Calu3 (cell line): ENCODE measurements at regions not wholly inside any gene's neighbourhood (a gene's known extent, or its start where the extent isn't known, plus 50 kb on each side); places are given as distances from the start of the nearest gene placed in this dataset.

ENCODE experiments used
- BruUV-seq: library from RNA; stranded (reverse); fragments of 400-500 nt; replicated peaks from 2 replicates; lab custom pipeline; 2021; lab: Mats Ljungman, UMichigan
- CTCF ChIA-PET: fragments of 300-600 bp; sonication (Branson Sonifier 250); formaldehyde crosslinking; loops from one replicate; lab custom pipeline; 2022; ENCODE audit warnings: antibody characterized with exemption; lab: Charles Lee
- DNase-seq: peaks from one replicate; pipeline ENCODE4 v3.0.0; 2022
- H3K27ac Mint-ChIP-seq: one replicate; pipeline ENCODE4 v1.8.0; 2022; ENCODE audit warnings: mixed read lengths; ENCODE audit not compliant: unreplicated experiment
- H3K27me3 Mint-ChIP-seq: one replicate; pipeline ENCODE4 v1.8.0; 2022; ENCODE audit warnings: mixed read lengths; ENCODE audit not compliant: unreplicated experiment
- H3K36me3 Mint-ChIP-seq: one replicate; pipeline ENCODE4 v1.8.0; 2022; ENCODE audit warnings: mild to moderate bottlenecking, moderate library complexity, mixed read lengths; ENCODE audit not compliant: insufficient read depth, unreplicated experiment
- H3K4me1 Mint-ChIP-seq: one replicate; pipeline ENCODE4 v1.8.0; 2022; ENCODE audit warnings: mild to moderate bottlenecking, low read depth, mixed read lengths; ENCODE audit not compliant: unreplicated experiment
- H3K4me3 Mint-ChIP-seq: one replicate; pipeline ENCODE4 v1.8.0; 2022; ENCODE audit warnings: mild to moderate bottlenecking, low read depth, moderate library complexity, mixed read lengths; ENCODE audit not compliant: unreplicated experiment
- H3K9me3 Mint-ChIP-seq: one replicate; pipeline ENCODE4 v1.8.0; 2022; ENCODE audit warnings: low read depth, mixed read lengths; ENCODE audit not compliant: unreplicated experiment
- intact Hi-C: fragments of 100-400 bp; cut with micrococcal nuclease; formaldehyde crosslinking; loops from one replicate; pipeline ENCODE4 v1.10.0; 2022; ENCODE audit not compliant: unreplicated experiment
- TF ChIP-seq, protein P1 (sequence below): fragments of 200-600 bp; IDR thresholded peaks from one replicate; pipeline ENCODE4 v1.8.0; 2022; ENCODE audit warnings: antibody characterized with exemption; ENCODE audit not compliant: unreplicated experiment

DNA sequence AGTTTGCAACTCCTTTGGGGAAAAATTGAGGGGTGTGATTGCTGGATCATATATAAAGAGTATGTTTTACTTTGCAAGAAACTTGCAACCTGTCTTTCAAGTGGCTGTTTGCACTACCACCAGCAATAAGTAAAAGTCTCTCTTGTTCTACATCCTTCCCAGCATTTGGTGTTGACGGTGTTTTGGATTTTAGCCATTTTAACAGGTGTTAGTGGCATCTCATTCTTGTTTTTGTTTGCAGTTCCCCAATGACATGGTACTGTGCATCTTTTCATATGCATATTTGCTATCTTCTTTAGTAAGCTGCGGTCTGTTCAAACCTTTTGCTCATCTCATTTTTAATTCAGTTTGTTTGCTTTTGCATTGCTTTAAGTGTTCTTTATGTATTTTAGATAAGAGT lies 535.5 kb downstream of the LRRIQ3 start:
- CTCF ChIA-PET: no interaction called here
- no peak for DNase-seq
- BruUV-seq: no TSS peak
- Mint-ChIP-seq H3K36me3 (no peaks in the 10 kb centered on the region), H3K27ac (no peak overlapping the region), H3K9me3 (peaks cover 7% of the 10 kb centered on the region), H3K4me1 (no peaks in the 10 kb centered on the region), H3K27me3 (no peaks in the 10 kb centered on the region), H3K4me3 (no peak overlapping the region)
- intact Hi-C loops: no loop called here
- TF ChIP-seq, protein P1, sequence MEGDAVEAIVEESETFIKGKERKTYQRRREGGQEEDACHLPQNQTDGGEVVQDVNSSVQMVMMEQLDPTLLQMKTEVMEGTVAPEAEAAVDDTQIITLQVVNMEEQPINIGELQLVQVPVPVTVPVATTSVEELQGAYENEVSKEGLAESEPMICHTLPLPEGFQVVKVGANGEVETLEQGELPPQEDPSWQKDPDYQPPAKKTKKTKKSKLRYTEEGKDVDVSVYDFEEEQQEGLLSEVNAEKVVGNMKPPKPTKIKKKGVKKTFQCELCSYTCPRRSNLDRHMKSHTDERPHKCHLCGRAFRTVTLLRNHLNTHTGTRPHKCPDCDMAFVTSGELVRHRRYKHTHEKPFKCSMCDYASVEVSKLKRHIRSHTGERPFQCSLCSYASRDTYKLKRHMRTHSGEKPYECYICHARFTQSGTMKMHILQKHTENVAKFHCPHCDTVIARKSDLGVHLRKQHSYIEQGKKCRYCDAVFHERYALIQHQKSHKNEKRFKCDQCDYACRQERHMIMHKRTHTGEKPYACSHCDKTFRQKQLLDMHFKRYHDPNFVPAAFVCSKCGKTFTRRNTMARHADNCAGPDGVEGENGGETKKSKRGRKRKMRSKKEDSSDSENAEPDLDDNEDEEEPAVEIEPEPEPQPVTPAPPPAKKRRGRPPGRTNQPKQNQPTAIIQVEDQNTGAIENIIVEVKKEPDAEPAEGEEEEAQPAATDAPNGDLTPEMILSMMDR: no peak

DNA sequence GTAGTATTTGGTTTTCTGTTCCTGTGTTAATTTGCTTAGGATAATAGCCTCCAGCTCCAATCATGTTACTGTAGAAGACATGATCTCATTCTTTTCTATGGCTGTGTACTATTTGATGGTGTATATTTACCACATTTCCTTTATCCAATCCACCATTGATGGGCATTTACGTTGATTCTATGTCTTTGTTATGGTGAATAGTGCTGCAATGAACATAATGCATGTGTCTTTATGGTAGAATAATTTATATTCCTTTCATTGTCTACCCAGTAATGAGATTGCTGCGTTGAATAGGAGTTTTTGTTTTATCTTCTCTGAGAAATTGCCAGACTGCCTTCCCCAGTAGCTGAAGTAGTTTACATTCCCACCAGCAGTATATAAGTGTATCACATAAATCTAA lies 538.8 kb downstream of the LRRIQ3 start:
- no peak for DNase-seq
- Mint-ChIP-seq H3K27me3 (no peaks in the 10 kb centered on the region), H3K27ac (no peak overlapping the region), H3K9me3 (peaks cover 4% of the 10 kb centered on the region), H3K36me3 (no peaks in the 10 kb centered on the region), H3K4me3 (no peak overlapping the region), H3K4me1 (no peaks in the 10 kb centered on the region)
- CTCF ChIA-PET: no interaction called here
- BruUV-seq: no TSS peak
- TF ChIP-seq, protein P1: no peak
- intact Hi-C loops: no loop called here

DNA sequence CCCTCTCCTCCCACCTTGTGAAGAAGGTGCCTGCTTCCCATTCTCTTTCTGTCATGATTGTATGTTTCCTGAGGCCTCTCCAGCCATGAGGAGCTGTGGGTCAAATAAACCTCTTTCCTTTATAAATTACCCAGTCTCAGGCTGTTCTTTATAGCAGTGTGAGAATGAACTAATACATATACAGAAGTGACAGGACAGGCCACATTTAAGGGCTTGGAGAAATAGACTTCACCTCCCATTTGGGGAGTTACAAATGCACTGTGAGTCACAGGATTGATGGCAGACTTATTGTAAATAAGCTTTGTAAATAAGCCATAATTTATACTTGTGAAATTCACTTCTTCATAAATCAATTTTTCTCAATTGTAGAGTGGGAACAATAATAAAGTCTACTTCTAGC lies 543.3 kb downstream of the LRRIQ3 start:
- Mint-ChIP-seq H3K4me3 (no peak overlapping the region), H3K27ac (no peak overlapping the region), H3K9me3 (no peaks in the 10 kb centered on the region), H3K36me3 (no peaks in the 10 kb centered on the region), H3K4me1 (no peaks in the 10 kb centered on the region), H3K27me3 (no peaks in the 10 kb centered on the region)
- CTCF ChIA-PET: no interaction called here
- TF ChIP-seq, protein P1: no peak
- intact Hi-C loops: no loop called here
- BruUV-seq: no TSS peak
- no peak for DNase-seq

DNA sequence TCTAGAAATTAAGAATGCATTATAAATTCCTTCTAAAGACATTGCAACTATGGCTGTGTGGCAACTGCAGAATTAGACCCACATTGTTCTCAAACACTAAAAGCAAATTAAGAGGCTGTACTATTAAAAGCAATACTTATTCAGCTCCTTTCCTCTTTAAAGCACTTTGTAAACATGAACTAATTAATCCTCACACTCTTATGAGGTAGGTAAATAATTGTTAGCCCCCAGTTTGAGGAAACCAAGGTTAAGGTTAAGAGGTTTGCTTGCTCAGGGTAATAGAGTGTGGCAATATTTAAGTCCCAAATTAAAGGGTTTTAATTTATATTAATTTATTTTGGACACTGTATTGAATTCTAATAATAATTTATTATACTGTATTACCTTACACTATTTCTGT lies 553.8 kb downstream of the LRRIQ3 start:
- CTCF ChIA-PET: interaction anchor here (0.6 kb wide), 1 partner anchor 1511 kb away, joined by 8 read pairs; no protein-coding TSS in a partner anchor
- Mint-ChIP-seq H3K36me3 (no peaks in the 10 kb centered on the region), H3K9me3 (peaks cover 3% of the 10 kb centered on the region), H3K4me1 (no peaks in the 10 kb centered on the region), H3K4me3 (no peak overlapping the region), H3K27ac (no peak overlapping the region), H3K27me3 (no peaks in the 10 kb centered on the region)
- BruUV-seq: no TSS peak
- DNase-seq: no peak
- TF ChIP-seq, protein P1: no peak
- intact Hi-C loops: no loop called here

DNA sequence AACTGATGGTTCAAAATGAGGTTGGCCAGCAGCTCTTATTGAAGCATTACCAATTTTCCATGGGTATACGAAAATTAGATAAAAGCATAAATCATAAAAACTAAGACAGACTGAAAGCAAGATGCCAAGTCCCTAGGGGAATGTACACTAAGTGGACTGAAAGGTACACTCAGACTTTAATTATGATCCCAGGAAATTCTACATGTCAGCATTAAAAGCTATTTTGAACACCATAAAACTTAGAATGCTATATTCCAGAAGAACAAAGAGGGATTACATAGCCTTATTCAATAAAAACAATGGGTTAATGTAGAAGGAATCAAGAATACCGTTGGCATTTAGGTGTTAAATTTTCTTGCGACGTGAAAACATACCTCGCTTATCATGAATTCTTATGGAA lies 558.5 kb downstream of the LRRIQ3 start:
- Mint-ChIP-seq H3K4me1 (no peaks in the 10 kb centered on the region), H3K4me3 (no peak overlapping the region), H3K27me3 (no peaks in the 10 kb centered on the region), H3K36me3 (no peaks in the 10 kb centered on the region), H3K9me3 (no peaks in the 10 kb centered on the region), H3K27ac (no peak overlapping the region)
- CTCF ChIA-PET: no interaction called here
- TF ChIP-seq, protein P1: no peak
- intact Hi-C loops: no loop called here
- no TSS peak for BruUV-seq
- DNase-seq: no peak
